HG03439 (cell line): ENCODE measurements at regions not wholly inside any gene's neighbourhood (a gene's known extent, or its start where the extent isn't known, plus 50 kb on each side); places are given as distances from the start of the nearest gene placed in this dataset.

Experiments used
- ATAC-seq: cut with Tn5 transposase; IDR thresholded peaks from one replicate; pipeline ENCODE4 v1.9.1; 2021; ENCODE audit warnings: mild to moderate bottlenecking, moderate library complexity; ENCODE audit not compliant: unreplicated experiment

- ATAC-seq, result no peak
Observed at GRCh38 chr3:41024031-41024836, 175.1 kb upstream of the CTNNB1 start.

- ATAC-seq, result no peak
Observed at GRCh38 chr3:41026394-41027177, 172.7 kb upstream of the CTNNB1 start.

- ATAC-seq, result no peak
Observed at GRCh38 chr3:41029356-41029755, 169.9 kb upstream of the CTNNB1 start.

- no peak for ATAC-seq
Observed at GRCh38 chr3:41030220-41030619, 169.1 kb upstream of the CTNNB1 start.

DNA sequence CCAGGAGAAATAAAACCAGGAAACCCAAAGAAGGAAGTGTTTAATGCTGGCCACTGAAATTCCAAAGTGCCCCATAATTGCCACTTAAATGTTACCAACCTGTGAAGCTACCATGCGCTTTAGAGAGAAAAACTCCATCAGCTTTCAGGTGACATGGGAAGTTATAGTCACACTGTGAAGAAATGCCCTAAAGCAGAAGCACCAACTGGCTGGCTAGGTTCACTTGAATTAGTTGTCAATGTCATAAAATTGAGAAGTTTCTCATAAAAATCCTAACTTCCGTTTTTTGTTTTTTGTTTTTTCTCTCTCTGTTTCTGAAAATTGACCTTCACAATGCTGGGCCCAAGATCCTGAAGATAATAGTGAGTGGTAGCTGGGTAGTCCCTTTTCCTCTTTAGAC is 167.9 kb upstream of the CTNNB1 start:
- no peak for ATAC-seq

GRCh38 chr3:41033956-41034519 is 165.3 kb upstream of the CTNNB1 start:
- no peak for ATAC-seq

GRCh38 chr3:41035456-41036022 is 163.8 kb upstream of the CTNNB1 start:
- no peak for ATAC-seq

- no peak for ATAC-seq
Observed at GRCh38 chr3:41037651-41038334, 161.5 kb upstream of the CTNNB1 start.

DNA sequence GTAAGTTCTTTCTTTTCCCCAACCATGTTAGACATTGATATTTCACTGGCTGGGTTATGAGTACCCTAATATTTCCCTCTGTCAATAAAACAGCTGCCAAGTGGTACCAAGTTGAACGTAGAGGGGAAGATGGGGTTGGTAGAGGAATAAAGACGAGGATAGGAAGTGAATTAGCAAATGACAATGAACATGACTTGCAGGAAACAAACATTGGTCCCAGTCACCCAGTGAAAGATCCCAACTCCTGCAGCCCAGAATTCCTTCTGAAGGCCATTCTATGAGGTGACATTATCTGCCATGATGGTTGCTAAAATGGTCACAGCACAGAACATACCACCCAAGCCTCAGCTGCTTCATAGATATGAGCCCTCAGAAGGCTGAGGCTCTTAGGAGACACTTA is 159.0 kb upstream of the CTNNB1 start:
- no peak for ATAC-seq

- no peak for ATAC-seq
Observed at GRCh38 chr3:41041462-41041861, 157.8 kb upstream of the CTNNB1 start.

DNA sequence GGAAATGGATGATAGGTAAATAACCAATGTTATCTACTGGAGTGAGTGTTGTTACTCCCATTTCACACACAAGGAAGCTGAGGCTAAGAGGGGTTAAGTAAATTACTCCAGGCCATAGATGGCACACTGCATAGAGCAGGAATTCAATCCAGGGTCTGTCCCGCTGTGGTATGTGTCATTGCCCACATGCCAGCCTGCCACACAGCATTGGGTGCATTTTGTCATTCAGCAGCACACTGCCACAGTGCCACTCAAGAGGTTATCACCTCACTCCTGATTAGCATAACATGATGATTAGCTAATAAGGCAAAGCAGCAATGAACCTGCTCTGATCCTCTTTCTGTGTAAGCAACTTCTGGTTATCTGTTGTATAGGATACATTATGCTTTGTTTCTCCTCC is 157.4 kb upstream of the CTNNB1 start:
- ATAC-seq, result no peak

DNA sequence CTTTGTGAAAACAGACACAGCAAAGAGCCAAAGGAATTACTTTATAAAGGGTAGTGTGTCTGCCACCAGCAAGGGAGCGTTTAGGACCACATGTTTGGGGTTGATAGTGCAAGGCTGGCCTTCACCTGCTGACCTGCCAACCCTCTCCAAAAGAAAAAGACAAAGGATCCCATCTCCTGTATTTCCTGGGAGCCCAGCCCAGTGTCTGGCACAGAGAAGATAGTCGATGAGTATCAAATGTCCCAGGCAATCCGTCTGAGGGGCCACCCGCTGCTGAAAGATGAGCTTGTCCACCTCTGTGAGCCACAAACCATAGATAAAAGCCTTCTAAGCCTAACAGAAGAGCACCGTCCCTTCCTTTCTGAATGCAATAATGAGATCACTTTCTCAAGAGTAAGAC is 154.8 kb upstream of the CTNNB1 start:
- no peak for ATAC-seq

DNA sequence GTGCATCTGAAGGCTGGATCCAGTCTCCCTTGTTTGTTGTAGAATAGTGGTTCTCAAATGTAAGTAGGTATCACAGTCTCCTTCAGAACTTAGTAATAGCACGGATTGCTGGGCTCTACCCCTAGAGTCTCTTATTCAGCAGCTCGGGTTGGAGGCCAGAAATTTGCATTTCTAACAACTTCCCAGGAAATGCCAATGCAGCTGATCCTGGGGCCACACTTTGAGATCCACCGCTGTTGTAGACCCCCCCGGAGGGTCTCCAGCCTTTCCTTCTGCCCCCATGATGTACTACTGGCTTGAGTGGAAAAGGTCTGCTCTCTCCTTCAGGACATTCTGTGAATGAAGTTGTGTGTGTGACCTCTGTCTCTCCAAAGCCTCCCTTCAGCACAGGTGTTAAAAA is 153.8 kb upstream of the CTNNB1 start:
- no peak for ATAC-seq

DNA sequence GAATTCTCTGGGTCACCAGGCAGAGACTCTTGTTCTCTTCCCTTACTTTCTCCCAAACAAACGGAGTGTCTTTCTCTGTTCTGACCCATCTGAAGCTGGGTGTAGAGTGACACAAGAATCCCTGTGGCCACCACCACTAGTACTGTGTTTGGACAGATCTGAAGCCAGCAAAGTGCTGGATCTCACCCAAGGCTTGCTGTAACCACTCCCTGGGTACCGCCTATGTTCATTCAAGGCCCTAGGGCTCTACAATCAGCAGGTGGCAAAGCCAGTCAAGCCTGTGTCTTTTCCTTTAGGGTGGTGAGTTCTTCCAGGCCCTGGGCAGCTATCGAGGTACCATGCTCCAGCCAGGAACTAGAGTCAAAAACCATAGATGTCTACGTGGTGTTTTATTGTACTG is 149.2 kb upstream of the CTNNB1 start:
- no peak for ATAC-seq

- ATAC-seq, result no peak
Observed at GRCh38 chr3:41053220-41053619, 146.1 kb upstream of the CTNNB1 start.

- no peak for ATAC-seq
Observed at GRCh38 chr3:41060106-41060505, 139.2 kb upstream of the CTNNB1 start.

DNA sequence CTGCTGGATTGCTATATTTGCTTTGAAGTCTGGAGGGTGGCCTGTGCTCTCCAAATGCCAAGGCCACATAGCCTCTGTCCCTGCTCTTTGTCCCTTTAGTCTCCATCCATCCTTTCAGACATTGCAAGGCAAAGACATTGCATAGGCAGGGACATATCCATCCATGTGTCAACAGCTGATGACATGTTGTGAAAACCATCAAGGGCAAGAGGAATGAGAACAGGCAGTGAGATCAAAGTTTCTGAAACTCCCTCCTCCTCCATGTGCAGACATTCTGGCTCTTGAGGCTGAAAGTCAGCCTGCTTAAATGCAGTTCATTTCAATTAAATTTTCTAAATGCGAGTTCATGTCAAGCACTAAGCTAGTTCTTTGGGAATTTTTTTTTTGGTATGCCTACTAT is 135.2 kb upstream of the CTNNB1 start:
- ATAC-seq, result no peak

- ATAC-seq, result no peak
Observed at GRCh38 chr3:41064526-41064925, 134.8 kb upstream of the CTNNB1 start.

DNA sequence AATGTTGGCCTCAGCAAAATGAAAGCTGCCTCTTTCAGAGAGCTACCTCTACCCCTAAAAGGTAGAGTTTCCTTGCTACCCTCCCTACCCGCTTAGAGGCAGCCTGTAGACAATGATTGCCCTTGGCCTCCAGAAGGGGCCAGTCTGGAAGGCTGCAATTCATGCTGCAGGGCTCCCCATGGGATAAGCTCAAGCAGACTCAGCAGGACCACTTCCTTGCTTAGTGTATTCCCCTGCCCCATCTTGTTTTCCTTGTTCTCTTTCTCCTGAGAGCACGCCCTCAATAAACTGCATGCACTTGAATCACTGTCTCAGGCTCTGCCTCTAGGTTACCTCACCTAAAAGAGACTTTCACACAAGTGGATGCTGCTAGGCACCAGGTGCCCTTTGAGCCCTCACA is 134.0 kb upstream of the CTNNB1 start:
- no peak for ATAC-seq

DNA sequence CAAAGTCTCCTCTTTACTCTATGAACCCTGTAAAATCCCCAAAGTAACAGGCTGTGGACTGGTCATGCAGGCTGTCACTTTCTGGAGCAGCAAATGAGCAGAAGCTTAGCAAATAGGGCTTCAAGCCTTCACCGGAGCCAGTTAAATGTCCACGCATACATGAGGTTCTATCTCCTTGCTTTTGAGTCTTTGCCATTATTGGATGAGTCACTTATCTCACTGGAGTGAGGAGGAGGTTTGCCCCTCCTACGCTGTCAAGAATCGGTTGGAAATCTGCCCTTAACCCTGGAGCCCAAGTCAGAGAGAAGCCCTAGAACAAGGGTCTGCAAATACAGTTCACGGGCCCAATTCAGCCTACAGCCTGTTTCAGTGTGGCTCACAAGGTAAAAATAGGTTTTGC is 126.1 kb upstream of the CTNNB1 start:
- no peak for ATAC-seq

- no peak for ATAC-seq
Observed at GRCh38 chr3:41075975-41076374, 123.3 kb upstream of the CTNNB1 start.
